OCI-LY1 (cell line): ENCODE measurements at regions not wholly inside any gene's neighbourhood (a gene's known extent, or its start where the extent isn't known, plus 50 kb on each side); places are given as distances from the start of the nearest gene placed in this dataset.
"Not testable (repeated sequence)": the region's sequence is repeated elsewhere in the genome, so short reads cannot be mapped to it uniquely, and the experiment has no call there.

Experiments used
- CTCF ChIP-seq: fragments of 200-600 bp; sonication (generic), shearing (Covaris generic); IDR thresholded peaks from 2 replicates; pipeline ENCODE4 v1.5.1; 2017; ENCODE audit warnings: mild to moderate bottlenecking, antibody characterized with exemption, low read length, moderate library complexity, mixed read lengths
- EZH2 ChIP-seq: fragments of 200-600 bp; sonication (generic), shearing (Covaris generic); IDR thresholded peaks from 2 replicates; pipeline ENCODE4 v1.8.0; 2017; ENCODE audit warnings: borderline replicate concordance, mixed run types, mild to moderate bottlenecking, antibody characterized with exemption, low read length, moderate library complexity, mixed read lengths

DNA sequence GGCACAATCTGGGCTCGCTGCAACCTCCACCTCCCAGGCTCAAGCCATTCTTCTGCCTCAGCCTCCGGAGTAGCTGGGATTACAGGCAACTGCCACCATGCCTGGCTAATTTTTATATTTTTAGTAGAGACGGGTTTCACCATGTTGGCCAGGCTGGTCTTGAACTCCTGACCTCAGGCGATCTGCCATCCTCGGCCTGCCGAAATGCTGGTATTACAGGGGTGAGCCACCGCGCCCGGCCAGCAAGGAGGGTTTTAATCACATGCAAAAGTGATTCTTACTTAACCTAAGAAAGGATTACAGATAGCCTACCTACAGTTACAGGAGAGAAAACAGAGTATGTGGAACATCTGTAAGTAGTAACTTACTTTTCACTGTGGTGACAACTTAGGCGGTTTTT, 163.4 kb downstream of the VGLL3 start:
- not testable (repeated sequence) for TF ChIP-seq CTCF, EZH2
